Testis (tissue), 2 donors: ENCODE measurements at regions not wholly inside any gene's neighbourhood (a gene's known extent, or its start where the extent isn't known, plus 50 kb on each side); places are given as distances from the start of the nearest gene placed in this dataset.

Source experiments
- POLR2A ChIP-seq: fragments of 450-650 bp; IDR thresholded peaks from one replicate; pipeline ENCODE4 v1.6.1; 2017; ENCODE audit warnings: antibody characterized with exemption, mild to moderate bottlenecking, moderate library complexity
- TF ChIP-seq, protein P1 (sequence below), 3 experiments: fragments of 450-650 bp in 2 of 3; fragments of 200-600 bp in 1 of 3; sonication (generic) in 1 of 3; IDR thresholded peaks; one replicate each; pipeline ENCODE4 v1.5.1; 2016 to 2019; ENCODE audit warnings: antibody characterized with exemption in 3 of 3, mild to moderate bottlenecking in 2 of 3, moderate library complexity in 1 of 3

DNA sequence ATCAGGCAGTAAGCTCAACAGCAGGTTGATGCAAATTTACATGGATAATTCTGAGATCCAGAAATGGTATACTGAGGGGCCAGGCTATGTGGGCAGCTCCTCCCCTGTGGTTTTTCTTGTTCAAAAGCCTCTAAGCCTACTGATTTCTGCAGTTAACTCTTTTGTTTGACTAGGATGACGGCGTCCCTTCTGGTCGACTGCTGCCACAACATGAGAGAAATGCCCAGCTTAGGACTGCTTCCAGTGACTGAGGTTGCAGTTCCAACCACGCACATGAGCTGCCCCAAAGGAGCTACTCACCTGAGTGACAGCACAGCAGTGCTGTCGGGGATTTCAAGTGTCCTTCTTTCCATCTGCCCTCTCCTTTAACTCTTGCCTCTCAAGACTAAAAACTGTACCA lies 973.0 kb upstream of the GHITM start:
- TF ChIP-seq, protein P1, sequence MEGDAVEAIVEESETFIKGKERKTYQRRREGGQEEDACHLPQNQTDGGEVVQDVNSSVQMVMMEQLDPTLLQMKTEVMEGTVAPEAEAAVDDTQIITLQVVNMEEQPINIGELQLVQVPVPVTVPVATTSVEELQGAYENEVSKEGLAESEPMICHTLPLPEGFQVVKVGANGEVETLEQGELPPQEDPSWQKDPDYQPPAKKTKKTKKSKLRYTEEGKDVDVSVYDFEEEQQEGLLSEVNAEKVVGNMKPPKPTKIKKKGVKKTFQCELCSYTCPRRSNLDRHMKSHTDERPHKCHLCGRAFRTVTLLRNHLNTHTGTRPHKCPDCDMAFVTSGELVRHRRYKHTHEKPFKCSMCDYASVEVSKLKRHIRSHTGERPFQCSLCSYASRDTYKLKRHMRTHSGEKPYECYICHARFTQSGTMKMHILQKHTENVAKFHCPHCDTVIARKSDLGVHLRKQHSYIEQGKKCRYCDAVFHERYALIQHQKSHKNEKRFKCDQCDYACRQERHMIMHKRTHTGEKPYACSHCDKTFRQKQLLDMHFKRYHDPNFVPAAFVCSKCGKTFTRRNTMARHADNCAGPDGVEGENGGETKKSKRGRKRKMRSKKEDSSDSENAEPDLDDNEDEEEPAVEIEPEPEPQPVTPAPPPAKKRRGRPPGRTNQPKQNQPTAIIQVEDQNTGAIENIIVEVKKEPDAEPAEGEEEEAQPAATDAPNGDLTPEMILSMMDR (IDR thresholded peaks at IDR 0.05): no peak
- TF ChIP-seq POLR2A: no peak
